Keratinocyte (primary cell): ENCODE measurements at regions not wholly inside any gene's neighbourhood (a gene's known extent, or its start where the extent isn't known, plus 50 kb on each side); places are given as distances from the start of the nearest gene placed in this dataset.

Experiments used
- EZH2 ChIP-seq: IDR thresholded peaks from one replicate; pipeline ENCODE4 v1.6.1; 2012; ENCODE audit warnings: inconsistent platforms, mild to moderate bottlenecking, low read length, moderate library complexity
- TF ChIP-seq, protein P1 (sequence below), 3 experiments: IDR thresholded peaks in 1 of 3; conservative IDR thresholded peaks in 1 of 3; optimal IDR thresholded peaks in 1 of 3; 2 replicates in 2 of 3; 3 replicates in 1 of 3; pipeline versions ENCODE3 to v1.5.1; 2011; ENCODE audit warnings: low read length in 3 of 3, mild to moderate bottlenecking in 3 of 3, moderate library complexity in 2 of 3, control low read depth in 1 of 3, inconsistent platforms in 1 of 3; ENCODE audit not compliant: insufficient read depth in 2 of 3; ENCODE audit errors: extremely low read depth in 1 of 3

DNA sequence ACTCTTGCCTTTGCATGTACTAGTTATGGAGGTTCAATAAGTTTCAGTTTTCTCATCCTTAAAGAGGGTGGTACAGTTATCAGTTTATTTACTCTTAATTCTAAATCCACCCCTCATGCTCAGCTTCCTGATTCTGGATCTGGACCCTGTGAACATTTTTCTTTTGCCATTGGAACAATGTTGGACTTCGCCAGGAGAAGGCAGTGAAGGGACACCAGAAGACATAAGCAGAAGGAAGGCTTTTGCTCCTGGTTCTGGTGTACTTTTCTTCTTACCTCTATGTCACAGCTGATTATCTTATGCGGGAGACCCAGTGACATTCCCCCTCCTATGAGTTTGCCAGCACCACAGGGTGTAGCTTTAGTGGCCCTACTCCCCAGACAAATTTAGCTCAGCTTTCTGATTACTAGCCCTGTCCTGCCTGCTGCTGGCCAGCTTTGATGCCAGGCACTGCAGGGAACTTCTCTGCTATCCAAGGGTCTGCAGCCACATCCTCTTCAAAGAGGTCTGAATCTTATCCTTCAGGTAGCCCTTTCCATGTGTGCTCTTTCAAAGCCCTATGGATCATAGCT, 466.3 kb upstream of the EPHA3 start:
- TF ChIP-seq, protein P1, sequence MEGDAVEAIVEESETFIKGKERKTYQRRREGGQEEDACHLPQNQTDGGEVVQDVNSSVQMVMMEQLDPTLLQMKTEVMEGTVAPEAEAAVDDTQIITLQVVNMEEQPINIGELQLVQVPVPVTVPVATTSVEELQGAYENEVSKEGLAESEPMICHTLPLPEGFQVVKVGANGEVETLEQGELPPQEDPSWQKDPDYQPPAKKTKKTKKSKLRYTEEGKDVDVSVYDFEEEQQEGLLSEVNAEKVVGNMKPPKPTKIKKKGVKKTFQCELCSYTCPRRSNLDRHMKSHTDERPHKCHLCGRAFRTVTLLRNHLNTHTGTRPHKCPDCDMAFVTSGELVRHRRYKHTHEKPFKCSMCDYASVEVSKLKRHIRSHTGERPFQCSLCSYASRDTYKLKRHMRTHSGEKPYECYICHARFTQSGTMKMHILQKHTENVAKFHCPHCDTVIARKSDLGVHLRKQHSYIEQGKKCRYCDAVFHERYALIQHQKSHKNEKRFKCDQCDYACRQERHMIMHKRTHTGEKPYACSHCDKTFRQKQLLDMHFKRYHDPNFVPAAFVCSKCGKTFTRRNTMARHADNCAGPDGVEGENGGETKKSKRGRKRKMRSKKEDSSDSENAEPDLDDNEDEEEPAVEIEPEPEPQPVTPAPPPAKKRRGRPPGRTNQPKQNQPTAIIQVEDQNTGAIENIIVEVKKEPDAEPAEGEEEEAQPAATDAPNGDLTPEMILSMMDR (optimal IDR thresholded peaks at IDR 0.05 in 1 of 3, IDR thresholded peaks at IDR 0.05 in 1 of 3, conservative IDR thresholded peaks at IDR 0.05 in 1 of 3; ENCODE audit: extremely low read depth in 1 of 3, insufficient read depth in 2 of 3, low read length in 3 of 3) = no peak
- no peak for TF ChIP-seq EZH2
